ENCODE measurements at regions not wholly inside any gene's neighbourhood (a gene's known extent, or its start where the extent isn't known, plus 50 kb on each side); places are given as distances from the start of the nearest gene placed in this dataset.

GRCh38 chr7:90053094-90053493 lies 101.2 kb upstream of the STEAP1 start:
- no peak for TF ChIP-seq CTCF (IDR thresholded peaks at IDR 0.05)
- TF ChIP-seq POLR2AphosphoS5 (IDR thresholded peaks at IDR 0.05), result no peak
- no peak for TF ChIP-seq POLR2A (IDR thresholded peaks at IDR 0.05)

Measured in prostate gland (tissue), 2 donors.